Loucy (cell line): ENCODE measurements at regions not wholly inside any gene's neighbourhood (a gene's known extent, or its start where the extent isn't known, plus 50 kb on each side); places are given as distances from the start of the nearest gene placed in this dataset.

Experiments
- EZH2phosphoT487 ChIP-seq: fragments of 200-600 bp; IDR thresholded peaks from 2 replicates; pipeline ENCODE4 v1.6.1; 2018; ENCODE audit warnings: antibody characterized with exemption, mild to moderate bottlenecking, moderate library complexity, borderline replicate concordance
- TF ChIP-seq, protein P1 (sequence below): fragments of 200-600 bp; sonication (generic); conservative IDR thresholded peaks from 2 replicates; pipeline ENCODE4 v1.5.1; 2014; ENCODE audit warnings: mild to moderate bottlenecking, antibody characterized with exemption, low read length

DNA sequence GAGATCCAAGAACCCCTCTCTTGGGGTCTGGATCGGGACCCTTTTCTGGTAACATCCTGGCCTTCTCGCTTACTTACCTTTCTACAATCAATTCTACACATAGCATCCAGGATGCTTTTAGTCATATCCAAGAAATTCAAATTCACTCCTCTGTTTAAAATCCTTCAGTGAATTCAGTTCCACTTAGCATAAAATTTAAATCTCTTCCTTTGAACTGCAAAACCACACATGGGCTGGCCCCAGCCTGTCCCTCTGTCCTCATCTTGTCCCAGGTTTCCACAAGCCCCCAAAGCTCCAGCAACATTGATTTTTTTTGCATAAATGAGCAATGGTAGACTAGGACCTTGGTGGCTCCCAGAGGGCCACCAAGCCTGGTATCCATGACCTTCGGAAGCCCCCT, 96.4 kb upstream of the C16orf82 start:
- TF ChIP-seq, protein P1, sequence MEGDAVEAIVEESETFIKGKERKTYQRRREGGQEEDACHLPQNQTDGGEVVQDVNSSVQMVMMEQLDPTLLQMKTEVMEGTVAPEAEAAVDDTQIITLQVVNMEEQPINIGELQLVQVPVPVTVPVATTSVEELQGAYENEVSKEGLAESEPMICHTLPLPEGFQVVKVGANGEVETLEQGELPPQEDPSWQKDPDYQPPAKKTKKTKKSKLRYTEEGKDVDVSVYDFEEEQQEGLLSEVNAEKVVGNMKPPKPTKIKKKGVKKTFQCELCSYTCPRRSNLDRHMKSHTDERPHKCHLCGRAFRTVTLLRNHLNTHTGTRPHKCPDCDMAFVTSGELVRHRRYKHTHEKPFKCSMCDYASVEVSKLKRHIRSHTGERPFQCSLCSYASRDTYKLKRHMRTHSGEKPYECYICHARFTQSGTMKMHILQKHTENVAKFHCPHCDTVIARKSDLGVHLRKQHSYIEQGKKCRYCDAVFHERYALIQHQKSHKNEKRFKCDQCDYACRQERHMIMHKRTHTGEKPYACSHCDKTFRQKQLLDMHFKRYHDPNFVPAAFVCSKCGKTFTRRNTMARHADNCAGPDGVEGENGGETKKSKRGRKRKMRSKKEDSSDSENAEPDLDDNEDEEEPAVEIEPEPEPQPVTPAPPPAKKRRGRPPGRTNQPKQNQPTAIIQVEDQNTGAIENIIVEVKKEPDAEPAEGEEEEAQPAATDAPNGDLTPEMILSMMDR: no peak
- no peak for TF ChIP-seq EZH2phosphoT487
